GM23248 (cell line): ENCODE measurements at regions not wholly inside any gene's neighbourhood (a gene's known extent, or its start where the extent isn't known, plus 50 kb on each side); places are given as distances from the start of the nearest gene placed in this dataset.

Experiments
- EZH2 ChIP-seq: fragments of 200-600 bp; sonication (generic); IDR thresholded peaks from 2 replicates; pipeline ENCODE4 v1.6.1; 2018; ENCODE audit warnings: antibody characterized with exemption, mild to moderate bottlenecking; ENCODE audit not compliant: insufficient read depth, poor library complexity, severe bottlenecking
- EZH2phosphoT487 ChIP-seq: fragments of 200-600 bp; sonication (generic); IDR thresholded peaks from 2 replicates; pipeline ENCODE4 v1.6.1; 2018; ENCODE audit warnings: antibody characterized with exemption, moderate library complexity, mild to moderate bottlenecking, low read depth; ENCODE audit not compliant: insufficient read depth

DNA sequence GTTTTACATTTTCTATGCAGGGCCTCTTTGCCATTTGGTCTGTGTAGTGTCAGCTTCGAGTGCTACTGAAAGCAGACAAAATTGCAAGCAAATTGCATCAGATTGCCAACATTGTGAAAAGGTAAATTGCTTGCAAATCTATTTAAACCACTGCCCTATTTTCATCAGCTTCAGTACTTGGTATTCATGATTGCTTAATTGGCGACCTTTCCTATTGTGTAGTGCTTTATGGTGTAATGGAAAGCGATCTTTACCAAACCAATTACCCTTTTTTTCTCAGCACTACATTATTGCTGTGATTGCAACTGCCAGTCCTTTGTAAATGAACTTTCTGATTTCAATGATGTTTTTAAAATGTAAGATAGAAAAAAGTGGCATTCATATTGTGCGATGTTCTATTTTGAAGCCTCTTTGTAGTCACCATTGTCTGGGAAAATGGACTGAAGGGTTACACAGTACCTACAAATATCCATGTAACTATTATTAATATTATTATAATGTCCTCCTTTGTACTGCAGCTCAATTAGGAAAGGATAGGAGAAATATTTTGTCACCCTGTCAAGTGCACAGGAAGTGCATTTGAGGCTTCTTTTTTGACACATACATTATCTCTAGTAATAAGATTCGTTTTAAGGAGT lies 177.7 kb upstream of the SP8 start:
- TF ChIP-seq EZH2: no peak
- TF ChIP-seq EZH2phosphoT487: no peak
